ENCODE measurements at regions not wholly inside any gene's neighbourhood (a gene's known extent, or its start where the extent isn't known, plus 50 kb on each side); places are given as distances from the start of the nearest gene placed in this dataset.
A peak's percentile ranks its signal among the peaks of the same experiment; 100 is the strongest.

DNA sequence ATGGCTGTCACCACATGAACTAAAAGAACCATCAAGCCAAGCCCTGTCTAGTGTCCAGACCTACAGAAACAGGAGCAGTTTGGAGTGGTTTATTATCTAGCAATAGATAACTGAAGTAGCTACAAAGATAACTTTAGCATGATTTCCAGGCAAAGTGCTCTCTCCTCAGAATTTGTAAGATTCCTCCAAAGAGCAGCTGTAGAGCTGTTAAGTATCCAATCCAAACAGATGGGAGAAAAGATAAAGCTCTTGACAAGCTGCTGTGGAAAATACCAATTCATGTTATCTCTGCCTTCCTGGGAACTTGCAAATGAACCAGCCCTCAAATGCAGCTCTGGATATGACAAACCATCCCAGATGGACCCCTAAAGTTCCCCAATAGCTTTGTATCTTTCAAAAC lies 78.9 kb upstream of the RESF1 start:
- intact Hi-C loops (cut with micrococcal nuclease), result no loop called here
- Mint-ChIP-seq H3K9me3 (peaks cover 6% of the 10 kb centered on the region), H3K27me3 (no peaks in the 10 kb centered on the region), H3K36me3 (ENCODE audit: low read depth) (peaks cover 73% of the 10 kb centered on the region), H3K27ac (peak overlapping the region; percentile 86), H3K4me3 (no peak overlapping the region), H3K4me1 (peaks cover 77% of the 10 kb centered on the region)
- TF ChIP-seq, protein P1, sequence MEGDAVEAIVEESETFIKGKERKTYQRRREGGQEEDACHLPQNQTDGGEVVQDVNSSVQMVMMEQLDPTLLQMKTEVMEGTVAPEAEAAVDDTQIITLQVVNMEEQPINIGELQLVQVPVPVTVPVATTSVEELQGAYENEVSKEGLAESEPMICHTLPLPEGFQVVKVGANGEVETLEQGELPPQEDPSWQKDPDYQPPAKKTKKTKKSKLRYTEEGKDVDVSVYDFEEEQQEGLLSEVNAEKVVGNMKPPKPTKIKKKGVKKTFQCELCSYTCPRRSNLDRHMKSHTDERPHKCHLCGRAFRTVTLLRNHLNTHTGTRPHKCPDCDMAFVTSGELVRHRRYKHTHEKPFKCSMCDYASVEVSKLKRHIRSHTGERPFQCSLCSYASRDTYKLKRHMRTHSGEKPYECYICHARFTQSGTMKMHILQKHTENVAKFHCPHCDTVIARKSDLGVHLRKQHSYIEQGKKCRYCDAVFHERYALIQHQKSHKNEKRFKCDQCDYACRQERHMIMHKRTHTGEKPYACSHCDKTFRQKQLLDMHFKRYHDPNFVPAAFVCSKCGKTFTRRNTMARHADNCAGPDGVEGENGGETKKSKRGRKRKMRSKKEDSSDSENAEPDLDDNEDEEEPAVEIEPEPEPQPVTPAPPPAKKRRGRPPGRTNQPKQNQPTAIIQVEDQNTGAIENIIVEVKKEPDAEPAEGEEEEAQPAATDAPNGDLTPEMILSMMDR (IDR thresholded peaks at IDR 0.05), result no peak
- ATAC-seq (ENCODE audit: low read depth) (no peak), DNase-seq (no peak)
- ChIA-PET POLR2A (interaction anchor here (0.6 to 4.8 kb wide), 7 partner anchors 13 to 151 kb away, joined by 3 to 58 read pairs (median 5); partner anchors contain the start of genes AMN1 and RESF1), CTCF (no interaction called here)

DNA sequence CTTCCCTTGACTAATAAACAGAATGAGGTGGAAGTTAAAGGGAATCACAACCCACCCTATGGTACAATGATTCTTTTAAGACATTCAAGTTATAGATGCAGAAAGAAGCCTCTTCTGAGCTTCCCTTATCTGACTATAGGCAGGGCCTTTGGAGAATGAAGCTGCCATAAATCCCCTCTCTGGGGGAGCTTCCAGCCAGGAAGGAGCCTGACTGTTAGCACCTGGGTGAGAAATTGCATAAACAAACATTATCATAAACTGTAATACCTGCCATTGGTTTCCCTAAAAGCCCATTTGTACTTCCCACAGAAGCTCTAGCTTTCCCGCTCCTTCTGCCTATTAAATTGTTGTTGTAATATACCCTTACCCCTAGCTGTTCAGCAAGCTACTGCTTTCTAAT lies 81.3 kb upstream of the RESF1 start:
- intact Hi-C loops (cut with micrococcal nuclease), result loop anchor here (1.0 to 5.0 kb wide), 2 partner anchors 9 to 191 kb away; no protein-coding TSS in a partner anchor
- CTCF ChIA-PET, result interaction anchor here (1.5 to 1.8 kb wide), 3 partner anchors 9 to 82 kb away, joined by 4 to 5 read pairs (median 5); partner anchors contain the start of gene RESF1
- DNase-seq, result no peak
- no peak for ATAC-seq (ENCODE audit: low read depth)
- peak overlapping the region; percentile 32 for H3K4me3 Mint-ChIP-seq
- H3K9me3 Mint-ChIP-seq, result no peaks in the 10 kb centered on the region
- POLR2A ChIA-PET, result interaction anchor here (0.6 to 6.9 kb wide), 13 partner anchors 9 to 191 kb away, joined by 3 to 68 read pairs (median 5); partner anchors contain the start of genes AMN1 and RESF1
- no peaks in the 10 kb centered on the region for H3K27me3 Mint-ChIP-seq
- peaks cover 81% of the 10 kb centered on the region for H3K4me1 Mint-ChIP-seq
- H3K36me3 Mint-ChIP-seq (ENCODE audit: low read depth), result peaks cover 74% of the 10 kb centered on the region
- H3K27ac Mint-ChIP-seq, result peak overlapping the region; percentile 100
- TF ChIP-seq, protein P1 (IDR thresholded peaks at IDR 0.05), result no peak

GRCh38 chr12:31876568-31877424 lies 82.4 kb upstream of the RESF1 start:
- Mint-ChIP-seq H3K9me3 (no peaks in the 10 kb centered on the region), H3K27ac (peak overlapping the region; percentile 100), H3K4me3 (peak overlapping the region; percentile 44), H3K27me3 (no peaks in the 10 kb centered on the region), H3K36me3 (ENCODE audit: low read depth) (peaks cover 73% of the 10 kb centered on the region), H3K4me1 (peaks cover 83% of the 10 kb centered on the region)
- DNase-seq (no peak), ATAC-seq (ENCODE audit: low read depth) (peak; percentile 33)
- ChIA-PET CTCF (interaction anchor here (0.8 to 1.8 kb wide), 4 partner anchors 10 to 83 kb away, joined by 3 to 5 read pairs (median 4); partner anchors contain the start of gene RESF1), POLR2A (interaction anchor here (0.6 to 6.9 kb wide), 15 partner anchors 10 to 551 kb away, joined by 3 to 68 read pairs (median 7); partner anchors contain the start of genes AMN1, RESF1 and SINHCAF)
- TF ChIP-seq, protein P1 (IDR thresholded peaks at IDR 0.05), result no peak
- intact Hi-C loops (cut with micrococcal nuclease), result loop anchor here (5.0 kb wide), 1 partner anchor 189 kb away; no protein-coding TSS in a partner anchor

- H3K27me3 Mint-ChIP-seq, result no peaks in the 10 kb centered on the region
- POLR2A ChIA-PET, result interaction anchor here (0.5 to 6.9 kb wide), 21 partner anchors 11 to 582 kb away, joined by 3 to 68 read pairs (median 6); partner anchors contain the start of genes AMN1 and RESF1
- H3K36me3 Mint-ChIP-seq (ENCODE audit: low read depth), result peaks cover 70% of the 10 kb centered on the region
- intact Hi-C loops (cut with micrococcal nuclease), result loop anchor here (1.0 to 5.0 kb wide), 7 partner anchors 8 to 188 kb away; partner anchors contain the start of gene RESF1
- H3K4me3 Mint-ChIP-seq, result peak overlapping the region; percentile 77
- no peaks in the 10 kb centered on the region for H3K9me3 Mint-ChIP-seq
- peaks cover 81% of the 10 kb centered on the region for H3K4me1 Mint-ChIP-seq
- CTCF ChIA-PET, result no interaction called here
- TF ChIP-seq, protein P1 (IDR thresholded peaks at IDR 0.05), result no peak
- ATAC-seq (ENCODE audit: low read depth), result no peak
- DNase-seq, result no peak
- peak overlapping the region; percentile 100 for H3K27ac Mint-ChIP-seq
These were observed 83.6 kb upstream of the RESF1 start for GRCh38 chr12:31875609-31875964.
